ENCODE measurements at regions not wholly inside any gene's neighbourhood (a gene's known extent, or its start where the extent isn't known, plus 50 kb on each side); places are given as distances from the start of the nearest gene placed in this dataset.

DNA sequence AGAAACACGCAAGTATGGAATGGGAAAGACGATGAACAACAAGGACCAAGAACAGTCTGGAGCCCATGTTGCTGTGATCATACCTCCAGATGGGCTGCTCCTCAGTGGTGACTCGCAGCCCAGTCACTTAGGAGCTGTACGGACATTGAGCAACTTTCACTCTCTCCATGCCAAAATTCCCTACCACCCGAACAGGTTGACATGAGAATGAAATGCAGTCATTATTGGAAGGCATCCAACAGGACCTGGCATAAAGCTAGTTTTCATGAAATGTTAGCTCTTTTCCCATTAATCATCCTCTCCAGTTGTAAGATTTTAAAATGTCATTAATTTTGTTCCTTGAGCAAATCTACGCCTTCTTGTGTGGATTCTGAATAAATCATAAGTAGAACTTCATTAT lies 82.7 kb upstream of the GPM6B start:
- no peaks in the 10 kb centered on the region for H3K9me3 ChIP-seq (ENCODE audit: low read depth)
- no peak overlapping the region for H3K27ac ChIP-seq
- DNase-seq (ENCODE audit: low spot score) = peak; percentile 39
- H3K79me2 ChIP-seq = no peaks in the 10 kb centered on the region
- 75% methylated on average over 6 of the region's 6 CpGs for WGBS (ENCODE audit: low lambda C conversion rate, missing lambda C conversion rate)
- no peaks in the 10 kb centered on the region for H3K9me2 ChIP-seq (replicated peaks; ENCODE audit: insufficient read depth)
- no peak overlapping the region for H3K4me3 ChIP-seq
- H3K36me3 ChIP-seq (replicated peaks; ENCODE audit: insufficient read depth, low read depth) = no peaks in the 10 kb centered on the region
- H4K20me1 ChIP-seq (ENCODE audit: insufficient read depth, poor library complexity, severe bottlenecking) = no peaks in the 10 kb centered on the region
- no peaks in the 10 kb centered on the region for H3K27me3 ChIP-seq
- H2AFZ ChIP-seq = no peak overlapping the region
- H3K4me2 ChIP-seq = no peak overlapping the region
- H3K4me1 ChIP-seq (ENCODE audit: insufficient read depth) = no peaks in the 10 kb centered on the region
- TF ChIP-seq EZH2phosphoT487 (IDR thresholded peaks at IDR 0.05; ENCODE audit: low read depth, severe bottlenecking, unreplicated experiment) (no peak), EZH2 (IDR thresholded peaks at IDR 0.05; ENCODE audit: borderline replicate concordance) (no peak)
- TF ChIP-seq, protein P1, sequence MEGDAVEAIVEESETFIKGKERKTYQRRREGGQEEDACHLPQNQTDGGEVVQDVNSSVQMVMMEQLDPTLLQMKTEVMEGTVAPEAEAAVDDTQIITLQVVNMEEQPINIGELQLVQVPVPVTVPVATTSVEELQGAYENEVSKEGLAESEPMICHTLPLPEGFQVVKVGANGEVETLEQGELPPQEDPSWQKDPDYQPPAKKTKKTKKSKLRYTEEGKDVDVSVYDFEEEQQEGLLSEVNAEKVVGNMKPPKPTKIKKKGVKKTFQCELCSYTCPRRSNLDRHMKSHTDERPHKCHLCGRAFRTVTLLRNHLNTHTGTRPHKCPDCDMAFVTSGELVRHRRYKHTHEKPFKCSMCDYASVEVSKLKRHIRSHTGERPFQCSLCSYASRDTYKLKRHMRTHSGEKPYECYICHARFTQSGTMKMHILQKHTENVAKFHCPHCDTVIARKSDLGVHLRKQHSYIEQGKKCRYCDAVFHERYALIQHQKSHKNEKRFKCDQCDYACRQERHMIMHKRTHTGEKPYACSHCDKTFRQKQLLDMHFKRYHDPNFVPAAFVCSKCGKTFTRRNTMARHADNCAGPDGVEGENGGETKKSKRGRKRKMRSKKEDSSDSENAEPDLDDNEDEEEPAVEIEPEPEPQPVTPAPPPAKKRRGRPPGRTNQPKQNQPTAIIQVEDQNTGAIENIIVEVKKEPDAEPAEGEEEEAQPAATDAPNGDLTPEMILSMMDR (IDR thresholded peaks at IDR 0.05; ENCODE audit: poor library complexity) = no peak

GRCh38 chrX:13898603-13899002 lies 81.7 kb upstream of the GPM6B start:
- H3K9me2 ChIP-seq (replicated peaks; ENCODE audit: insufficient read depth) = no peaks in the 10 kb centered on the region
- H3K4me3 ChIP-seq = no peak overlapping the region
- no peaks in the 10 kb centered on the region for H3K79me2 ChIP-seq
- TF ChIP-seq EZH2phosphoT487 (IDR thresholded peaks at IDR 0.05; ENCODE audit: low read depth, severe bottlenecking, unreplicated experiment) = no peak
- TF ChIP-seq, protein P1 (IDR thresholded peaks at IDR 0.05; ENCODE audit: poor library complexity) = no peak
- TF ChIP-seq EZH2 (IDR thresholded peaks at IDR 0.05; ENCODE audit: borderline replicate concordance) = no peak
- H2AFZ ChIP-seq = no peak overlapping the region
- H3K27me3 ChIP-seq = no peaks in the 10 kb centered on the region
- no peak for DNase-seq (ENCODE audit: low spot score)
- H3K4me1 ChIP-seq (ENCODE audit: insufficient read depth) = no peaks in the 10 kb centered on the region
- H3K27ac ChIP-seq = no peak overlapping the region
- WGBS (ENCODE audit: low lambda C conversion rate, missing lambda C conversion rate) = 67% methylated on average over 4 of the region's 4 CpGs
- no peaks in the 10 kb centered on the region for H4K20me1 ChIP-seq (ENCODE audit: insufficient read depth, poor library complexity, severe bottlenecking)
- no peak overlapping the region for H3K4me2 ChIP-seq
- no peaks in the 10 kb centered on the region for H3K36me3 ChIP-seq (replicated peaks; ENCODE audit: insufficient read depth, low read depth)
- H3K9me3 ChIP-seq (ENCODE audit: low read depth) = no peaks in the 10 kb centered on the region

DNA sequence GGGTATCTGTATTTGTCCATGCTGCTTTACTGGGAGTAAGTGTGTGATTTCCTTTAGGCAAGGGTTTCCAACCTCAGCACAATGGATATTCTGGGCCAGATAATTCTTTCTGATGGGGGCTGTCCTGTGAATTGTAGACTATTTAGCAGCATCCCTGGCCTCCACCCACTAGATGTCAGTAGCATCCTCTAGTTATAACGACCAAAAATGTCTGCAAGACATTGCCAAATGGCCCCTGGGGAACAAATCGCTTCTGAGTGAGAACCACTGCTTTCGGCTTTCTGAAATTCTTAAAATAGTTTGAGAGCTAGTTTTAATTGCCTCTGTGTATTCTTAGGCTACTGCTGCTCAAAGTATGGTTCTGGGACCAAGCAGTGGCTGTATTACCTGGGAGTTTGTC lies 81.2 kb upstream of the GPM6B start:
- no peaks in the 10 kb centered on the region for H3K4me1 ChIP-seq (ENCODE audit: insufficient read depth)
- no peaks in the 10 kb centered on the region for H3K9me2 ChIP-seq (replicated peaks; ENCODE audit: insufficient read depth)
- H3K9me3 ChIP-seq (ENCODE audit: low read depth) = no peaks in the 10 kb centered on the region
- TF ChIP-seq EZH2phosphoT487 (IDR thresholded peaks at IDR 0.05; ENCODE audit: low read depth, severe bottlenecking, unreplicated experiment) (no peak), EZH2 (IDR thresholded peaks at IDR 0.05; ENCODE audit: borderline replicate concordance) (no peak)
- TF ChIP-seq, protein P1 (IDR thresholded peaks at IDR 0.05; ENCODE audit: poor library complexity) = no peak
- no peak overlapping the region for H2AFZ ChIP-seq
- H3K79me2 ChIP-seq = no peaks in the 10 kb centered on the region
- no peak overlapping the region for H3K27ac ChIP-seq
- 77% methylated on average over 3 of the region's 3 CpGs for WGBS (ENCODE audit: low lambda C conversion rate, missing lambda C conversion rate)
- DNase-seq (ENCODE audit: low spot score) = no peak
- no peaks in the 10 kb centered on the region for H3K27me3 ChIP-seq
- H4K20me1 ChIP-seq (ENCODE audit: insufficient read depth, poor library complexity, severe bottlenecking) = no peaks in the 10 kb centered on the region
- no peak overlapping the region for H3K4me3 ChIP-seq
- H3K36me3 ChIP-seq (replicated peaks; ENCODE audit: insufficient read depth, low read depth) = no peaks in the 10 kb centered on the region
- no peak overlapping the region for H3K4me2 ChIP-seq

DNA sequence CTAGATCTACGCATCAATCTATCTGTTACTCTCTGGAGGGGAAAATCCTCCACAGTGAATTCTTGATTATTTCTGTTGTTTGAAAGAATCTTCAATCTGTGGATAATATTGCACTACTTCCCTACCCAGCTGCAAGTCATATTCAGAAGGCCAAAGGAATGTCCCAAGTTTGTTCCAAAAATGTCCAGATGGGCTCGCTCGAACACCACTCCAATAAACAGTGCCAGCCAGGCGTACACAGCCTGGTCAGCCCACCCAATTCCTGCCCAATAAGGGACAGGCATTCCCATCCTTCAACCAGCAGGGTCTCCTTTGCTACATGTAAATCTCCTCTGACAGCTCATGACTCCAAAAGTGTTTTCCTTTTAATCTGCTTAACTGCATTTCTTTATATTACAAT lies 80.7 kb upstream of the GPM6B start:
- H3K27ac ChIP-seq = no peak overlapping the region
- DNase-seq (ENCODE audit: low spot score) = no peak
- H3K4me2 ChIP-seq = no peak overlapping the region
- no peaks in the 10 kb centered on the region for H4K20me1 ChIP-seq (ENCODE audit: insufficient read depth, poor library complexity, severe bottlenecking)
- H3K9me3 ChIP-seq (ENCODE audit: low read depth) = no peaks in the 10 kb centered on the region
- H3K4me3 ChIP-seq = no peak overlapping the region
- H2AFZ ChIP-seq = no peak overlapping the region
- TF ChIP-seq, protein P1 (IDR thresholded peaks at IDR 0.05; ENCODE audit: poor library complexity) = no peak
- TF ChIP-seq EZH2 (IDR thresholded peaks at IDR 0.05; ENCODE audit: borderline replicate concordance) (no peak), EZH2phosphoT487 (IDR thresholded peaks at IDR 0.05; ENCODE audit: low read depth, severe bottlenecking, unreplicated experiment) (no peak)
- H3K9me2 ChIP-seq (replicated peaks; ENCODE audit: insufficient read depth) = no peaks in the 10 kb centered on the region
- H3K36me3 ChIP-seq (replicated peaks; ENCODE audit: insufficient read depth, low read depth) = no peaks in the 10 kb centered on the region
- no peaks in the 10 kb centered on the region for H3K27me3 ChIP-seq
- no peaks in the 10 kb centered on the region for H3K79me2 ChIP-seq
- 88% methylated on average over 4 of the region's 4 CpGs for WGBS (ENCODE audit: low lambda C conversion rate, missing lambda C conversion rate)
- H3K4me1 ChIP-seq (ENCODE audit: insufficient read depth) = no peaks in the 10 kb centered on the region

Data from hepatocyte (in vitro differentiated cells).